ENCODE measurements at regions not wholly inside any gene's neighbourhood (a gene's known extent, or its start where the extent isn't known, plus 50 kb on each side); places are given as distances from the start of the nearest gene placed in this dataset.

DNA sequence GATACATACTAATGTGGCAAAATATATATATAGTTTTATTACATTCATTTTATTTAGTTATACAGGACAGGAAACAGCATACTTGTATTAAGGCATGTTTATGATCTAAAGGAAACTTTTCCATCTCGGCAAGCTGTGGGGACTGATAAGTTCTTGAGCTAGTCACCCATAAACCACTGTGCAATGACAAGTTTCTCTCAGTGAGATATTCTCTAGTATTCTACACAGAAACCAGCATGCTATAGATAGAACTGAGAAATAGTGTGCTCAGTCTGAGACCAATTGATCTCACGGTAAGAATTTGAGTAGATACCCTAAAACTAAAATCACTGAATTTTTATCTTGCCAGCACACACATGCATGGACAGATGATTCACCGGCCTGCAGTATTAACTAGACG lies 717.6 kb upstream of the NOVA1 start:
- TF ChIP-seq POLR2A (IDR thresholded peaks at IDR 0.05), result no peak
- TF ChIP-seq, protein P1, sequence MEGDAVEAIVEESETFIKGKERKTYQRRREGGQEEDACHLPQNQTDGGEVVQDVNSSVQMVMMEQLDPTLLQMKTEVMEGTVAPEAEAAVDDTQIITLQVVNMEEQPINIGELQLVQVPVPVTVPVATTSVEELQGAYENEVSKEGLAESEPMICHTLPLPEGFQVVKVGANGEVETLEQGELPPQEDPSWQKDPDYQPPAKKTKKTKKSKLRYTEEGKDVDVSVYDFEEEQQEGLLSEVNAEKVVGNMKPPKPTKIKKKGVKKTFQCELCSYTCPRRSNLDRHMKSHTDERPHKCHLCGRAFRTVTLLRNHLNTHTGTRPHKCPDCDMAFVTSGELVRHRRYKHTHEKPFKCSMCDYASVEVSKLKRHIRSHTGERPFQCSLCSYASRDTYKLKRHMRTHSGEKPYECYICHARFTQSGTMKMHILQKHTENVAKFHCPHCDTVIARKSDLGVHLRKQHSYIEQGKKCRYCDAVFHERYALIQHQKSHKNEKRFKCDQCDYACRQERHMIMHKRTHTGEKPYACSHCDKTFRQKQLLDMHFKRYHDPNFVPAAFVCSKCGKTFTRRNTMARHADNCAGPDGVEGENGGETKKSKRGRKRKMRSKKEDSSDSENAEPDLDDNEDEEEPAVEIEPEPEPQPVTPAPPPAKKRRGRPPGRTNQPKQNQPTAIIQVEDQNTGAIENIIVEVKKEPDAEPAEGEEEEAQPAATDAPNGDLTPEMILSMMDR (IDR thresholded peaks at IDR 0.05), result no peak
- H3K9me3 ChIP-seq, result no peaks in the 10 kb centered on the region
- H3K4me3 ChIP-seq (replicated peaks in 1 of 3), result no peak overlapping the region
- no peaks in the 10 kb centered on the region for H3K27me3 ChIP-seq
- no peaks in the 10 kb centered on the region for H3K36me3 ChIP-seq
- intact Hi-C loops (cut with DNase I), result no loop called here
- DNase-seq, result no peak
- H3K27ac ChIP-seq, result no peak overlapping the region
- WGBS, 2 donors, result 90% methylated on average over 4 of the region's 4 CpGs
- H3K4me1 ChIP-seq, result no peaks in the 10 kb centered on the region

DNA sequence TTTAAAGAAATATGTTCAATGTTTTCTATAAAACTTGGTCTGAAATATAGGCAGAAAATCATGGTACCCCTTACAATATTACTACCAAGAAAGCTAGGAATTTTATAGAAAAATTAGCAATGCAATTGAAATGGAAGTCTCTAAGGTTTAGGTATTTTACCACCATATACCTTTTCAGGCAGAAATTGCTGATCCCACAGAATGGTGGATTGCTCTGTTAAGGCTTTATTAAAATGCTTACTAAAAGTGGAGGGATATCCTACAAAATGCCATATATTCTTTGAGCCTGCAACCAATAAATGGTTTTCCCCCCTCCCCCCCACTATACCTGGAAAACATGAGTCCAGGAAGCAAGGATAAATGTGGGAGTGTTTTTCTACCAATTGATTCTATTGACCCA lies 718.1 kb upstream of the NOVA1 start:
- no peaks in the 10 kb centered on the region for H3K4me1 ChIP-seq
- intact Hi-C loops (cut with DNase I), result no loop called here
- no peaks in the 10 kb centered on the region for H3K27me3 ChIP-seq
- H3K9me3 ChIP-seq, result no peaks in the 10 kb centered on the region
- no peaks in the 10 kb centered on the region for H3K36me3 ChIP-seq
- no peak for DNase-seq
- H3K27ac ChIP-seq, result no peak overlapping the region
- no peak overlapping the region for H3K4me3 ChIP-seq (replicated peaks in 1 of 3)
- TF ChIP-seq POLR2A (IDR thresholded peaks at IDR 0.05), result no peak
- TF ChIP-seq, protein P1 (IDR thresholded peaks at IDR 0.05), result no peak

DNA sequence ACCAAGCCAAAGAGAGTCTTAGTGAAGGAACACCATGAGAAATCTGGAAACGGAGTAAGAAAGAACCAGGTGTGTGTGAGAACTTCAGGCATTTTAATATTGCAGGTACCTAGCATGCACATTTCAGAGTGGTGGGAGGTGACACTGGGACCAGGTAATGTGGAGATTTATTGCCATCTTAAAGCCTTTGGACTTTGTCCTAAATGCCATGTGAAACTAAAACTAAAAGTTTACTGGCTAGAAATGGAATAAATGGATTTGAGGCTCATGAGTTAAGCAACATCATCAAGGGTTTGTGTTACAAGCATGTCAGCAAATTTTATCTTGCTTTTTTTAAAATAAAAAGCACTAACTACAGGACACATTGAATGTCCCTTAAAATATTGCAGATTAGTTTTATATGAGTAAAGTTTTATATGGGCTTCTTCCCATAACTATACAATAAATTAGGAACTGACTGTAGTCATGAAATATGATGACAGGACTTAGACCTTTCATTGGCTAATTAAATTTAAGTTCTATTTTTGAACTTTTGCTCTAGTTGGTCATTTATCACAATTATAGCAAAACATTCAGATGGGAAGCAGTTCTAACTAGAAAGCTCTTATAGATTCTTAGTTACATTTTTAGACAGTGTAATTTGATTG lies 721.1 kb upstream of the NOVA1 start:
- WGBS, 2 donors, result 81 to 82% methylated on average over 1 of the region's 1 CpG
- H3K9me3 ChIP-seq, result no peaks in the 10 kb centered on the region
- H3K4me1 ChIP-seq, result no peaks in the 10 kb centered on the region
- no peaks in the 10 kb centered on the region for H3K27me3 ChIP-seq
- no peak for DNase-seq
- intact Hi-C loops (cut with DNase I), result no loop called here
- no peak overlapping the region for H3K4me3 ChIP-seq (replicated peaks in 1 of 3)
- no peak for TF ChIP-seq POLR2A (IDR thresholded peaks at IDR 0.05)
- TF ChIP-seq, protein P1 (IDR thresholded peaks at IDR 0.05), result no peak
- no peaks in the 10 kb centered on the region for H3K36me3 ChIP-seq
- no peak overlapping the region for H3K27ac ChIP-seq

DNA sequence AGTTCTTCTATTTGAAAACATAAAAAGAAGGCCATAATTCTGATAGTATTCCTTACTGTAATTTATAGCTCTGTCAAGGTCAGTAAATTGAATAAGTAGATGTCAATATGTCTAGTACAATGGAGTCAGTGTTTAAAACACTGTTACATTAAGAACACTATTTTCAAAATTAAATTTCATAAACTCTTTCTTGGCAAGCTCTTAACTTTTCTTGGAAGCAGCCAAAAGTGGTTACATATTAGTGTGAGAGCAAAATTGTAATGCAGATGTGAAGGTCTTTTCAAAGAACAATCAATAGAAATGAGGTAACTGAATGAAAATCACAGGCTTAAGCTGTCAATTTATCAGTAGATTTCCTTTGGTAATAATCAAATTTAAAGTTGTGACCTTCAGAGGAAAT lies 722.4 kb upstream of the NOVA1 start:
- Histone ChIP-seq H3K36me3 (no peaks in the 10 kb centered on the region), H3K27ac (no peak overlapping the region), H3K9me3 (no peaks in the 10 kb centered on the region), H3K27me3 (no peaks in the 10 kb centered on the region), H3K4me3 (replicated peaks in 1 of 3) (no peak overlapping the region), H3K4me1 (no peaks in the 10 kb centered on the region)
- intact Hi-C loops (cut with DNase I), result no loop called here
- TF ChIP-seq, protein P1 (IDR thresholded peaks at IDR 0.05), result no peak
- TF ChIP-seq POLR2A (IDR thresholded peaks at IDR 0.05), result no peak
- DNase-seq, result no peak

DNA sequence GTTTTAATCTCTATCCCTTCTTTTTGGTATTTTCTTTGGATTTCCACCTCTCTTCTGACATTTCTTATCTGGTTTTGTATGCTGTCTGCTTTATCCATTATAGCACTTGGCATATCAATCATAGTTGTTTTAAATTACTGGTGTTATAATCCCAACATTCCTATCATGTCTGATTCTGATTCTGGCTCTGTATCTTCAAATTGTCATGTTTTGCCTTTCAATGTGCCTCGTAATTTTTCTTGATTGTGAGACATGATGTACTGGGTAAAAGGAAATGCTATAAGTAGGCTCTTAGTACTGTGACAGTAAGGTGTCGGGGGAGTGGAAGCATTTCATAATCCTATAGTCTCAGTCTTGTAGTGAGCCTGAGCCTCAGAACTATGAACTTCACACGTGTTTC lies 729.3 kb upstream of the NOVA1 start:
- 60 to 68% methylated on average over 3 of the region's 3 CpGs for WGBS, 2 donors
- Histone ChIP-seq H3K36me3 (no peaks in the 10 kb centered on the region), H3K4me3 (replicated peaks in 1 of 3) (no peak overlapping the region), H3K27me3 (no peaks in the 10 kb centered on the region), H3K9me3 (no peaks in the 10 kb centered on the region), H3K27ac (no peak overlapping the region), H3K4me1 (no peaks in the 10 kb centered on the region)
- intact Hi-C loops (cut with DNase I), result no loop called here
- TF ChIP-seq POLR2A (IDR thresholded peaks at IDR 0.05), result no peak
- TF ChIP-seq, protein P1 (IDR thresholded peaks at IDR 0.05), result no peak
- DNase-seq, result no peak

Measured in thyroid gland (tissue), 4 donors.